Body of pancreas (tissue), 4 donors: ENCODE measurements at regions not wholly inside any gene's neighbourhood (a gene's known extent, or its start where the extent isn't known, plus 50 kb on each side); places are given as distances from the start of the nearest gene placed in this dataset.
"Not testable (repeated sequence)": the region's sequence is repeated elsewhere in the genome, so short reads cannot be mapped to it uniquely, and the experiment has no call there.

Experiments used
- POLR2A ChIP-seq, 3 donors: fragments of 450-650 bp; IDR thresholded peaks; one replicate each; pipeline ENCODE4 v1.6.1; 2016; ENCODE audit warnings: antibody characterized with exemption in 3 of 3, mild to moderate bottlenecking in 2 of 3
- TF ChIP-seq, protein P1 (sequence below), 7 experiments: fragments of 450-650 bp in 4 of 7; fragments of 200-600 bp in 3 of 7; sonication (generic) in 3 of 7; IDR thresholded peaks; one replicate each; pipeline ENCODE4 v1.5.1; 2016 to 2019; ENCODE audit warnings: antibody characterized with exemption in 7 of 7

GRCh38 chr1:118803128-118803527, 185.0 kb downstream of the TBX15 start:
- TF ChIP-seq, protein P1, sequence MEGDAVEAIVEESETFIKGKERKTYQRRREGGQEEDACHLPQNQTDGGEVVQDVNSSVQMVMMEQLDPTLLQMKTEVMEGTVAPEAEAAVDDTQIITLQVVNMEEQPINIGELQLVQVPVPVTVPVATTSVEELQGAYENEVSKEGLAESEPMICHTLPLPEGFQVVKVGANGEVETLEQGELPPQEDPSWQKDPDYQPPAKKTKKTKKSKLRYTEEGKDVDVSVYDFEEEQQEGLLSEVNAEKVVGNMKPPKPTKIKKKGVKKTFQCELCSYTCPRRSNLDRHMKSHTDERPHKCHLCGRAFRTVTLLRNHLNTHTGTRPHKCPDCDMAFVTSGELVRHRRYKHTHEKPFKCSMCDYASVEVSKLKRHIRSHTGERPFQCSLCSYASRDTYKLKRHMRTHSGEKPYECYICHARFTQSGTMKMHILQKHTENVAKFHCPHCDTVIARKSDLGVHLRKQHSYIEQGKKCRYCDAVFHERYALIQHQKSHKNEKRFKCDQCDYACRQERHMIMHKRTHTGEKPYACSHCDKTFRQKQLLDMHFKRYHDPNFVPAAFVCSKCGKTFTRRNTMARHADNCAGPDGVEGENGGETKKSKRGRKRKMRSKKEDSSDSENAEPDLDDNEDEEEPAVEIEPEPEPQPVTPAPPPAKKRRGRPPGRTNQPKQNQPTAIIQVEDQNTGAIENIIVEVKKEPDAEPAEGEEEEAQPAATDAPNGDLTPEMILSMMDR (IDR thresholded peaks at IDR 0.05): not testable (repeated sequence)
- TF ChIP-seq POLR2A (IDR thresholded peaks at IDR 0.05): not testable (repeated sequence)
